Sigmoid colon (tissue), 6 donors: ENCODE measurements at regions not wholly inside any gene's neighbourhood (a gene's known extent, or its start where the extent isn't known, plus 50 kb on each side); places are given as distances from the start of the nearest gene placed in this dataset.

ENCODE experiments used
- DNase-seq: peaks from one replicate; pipeline ENCODE4 v3.0.0-alpha.2; 2019
- H3K27ac ChIP-seq, 4 donors: fragments of 200-600 bp; sonication (generic); one replicate each; pipeline ENCODE4 v1.5.1; 2016 to 2019; ENCODE audit warnings: mild to moderate bottlenecking in 1 of 4
- H3K27me3 ChIP-seq, 3 donors: fragments of 200-600 bp; sonication (generic); one replicate each; pipeline ENCODE4 v1.5.1; 2019; ENCODE audit warnings: mild to moderate bottlenecking in 1 of 3
- H3K36me3 ChIP-seq, 4 donors: fragments of 200-600 bp; sonication (generic); one replicate each; pipeline ENCODE4 v1.5.1; 2016 to 2019
- H3K4me1 ChIP-seq, 4 donors: fragments of 200-600 bp; sonication (generic); one replicate each; pipeline ENCODE4 v1.5.1; 2017 to 2019
- H3K4me3 ChIP-seq, 4 donors: fragments of 200-600 bp; sonication (generic); one replicate each; pipeline ENCODE4 v1.5.1; 2017 to 2019; ENCODE audit warnings: mild to moderate bottlenecking in 2 of 4, moderate library complexity in 1 of 4
- H3K9me3 ChIP-seq, 4 donors: fragments of 200-600 bp in 3 of 4; sonication (generic) in 3 of 4; one replicate each; pipeline versions ENCODE4 v1.5.1 to v1.6.1; 2013 to 2019
- CTCF ChIP-seq, 4 experiments: fragments of 450-650 bp in 3 of 4; fragments of 200-600 bp in 1 of 4; IDR thresholded peaks; one replicate each; pipeline ENCODE4 v1.5.1; 2016 to 2019; ENCODE audit warnings: antibody characterized with exemption in 4 of 4, mild to moderate bottlenecking in 3 of 4, moderate library complexity in 2 of 4
- EP300 ChIP-seq, 4 donors: sonication (generic); formaldehyde crosslinking; IDR thresholded peaks; one replicate each; pipeline ENCODE4 v1.6.1; 2017; ENCODE audit warnings: antibody characterized with exemption in 4 of 4
- POLR2A ChIP-seq, 2 donors: fragments of 450-650 bp; IDR thresholded peaks; one replicate each; pipeline ENCODE4 v1.6.1; 2016; ENCODE audit warnings: antibody characterized with exemption in 2 of 2, mild to moderate bottlenecking in 2 of 2, moderate library complexity in 2 of 2
- POLR2AphosphoS5 ChIP-seq, 4 donors: sonication (generic); formaldehyde crosslinking; IDR thresholded peaks; one replicate each; pipeline ENCODE4 v1.6.1; 2017; ENCODE audit warnings: antibody characterized with exemption in 4 of 4
- WGBS, 2 donors: extraction: QIAGEN DNeasy Blood & Tissue Kit; methylation state at CpG; one replicate each; pipeline ENCODE4 v1.1.7; 2013; 5-methylcytosine and 5-hydroxymethylcytosine counted together
- intact Hi-C: fragments of 100-400 bp; cut with DNase I; formaldehyde crosslinking; loops from one replicate; pipeline ENCODE4 v1.15.1; 2023
- donor health status: healthy with polysubstance abuse.
- donor health status: healthy.

DNA sequence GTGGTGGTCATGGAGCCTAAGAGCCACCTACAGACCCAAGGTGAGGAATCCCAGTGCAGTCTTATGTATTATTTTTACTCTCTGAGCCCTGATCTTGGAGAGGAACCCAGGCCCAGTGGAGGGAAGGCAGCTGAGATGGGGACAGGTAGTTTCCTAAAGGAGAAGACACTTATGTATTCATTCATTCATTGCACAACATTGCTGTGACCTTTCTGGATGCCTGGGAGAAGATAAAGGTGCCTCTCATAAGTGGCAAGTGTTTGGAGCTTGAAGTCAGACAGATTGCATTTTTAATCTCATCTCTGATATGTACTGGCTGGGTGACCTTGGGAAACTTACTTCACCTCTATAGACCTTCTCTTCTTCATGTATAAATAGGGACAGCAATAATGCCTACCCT, 111.1 kb downstream of the CEBPB start:
- Histone ChIP-seq H3K4me1 (peaks cover 0 to 44% (median 37%) of the 10 kb centered on the region in 4 donors), H3K9me3 (no peaks in the 10 kb centered on the region), H3K4me3 (no peak overlapping the region), H3K36me3 (no peaks in the 10 kb centered on the region), H3K27me3 (no peaks in the 10 kb centered on the region), H3K27ac (peak overlapping the region in 1 of 4 donors; percentile 98)
- TF ChIP-seq CTCF (IDR thresholded peaks at IDR 0.05) (no peak), EP300 (IDR thresholded peaks at IDR 0.05) (no peak), POLR2AphosphoS5 (IDR thresholded peaks at IDR 0.05) (no peak), POLR2A (IDR thresholded peaks at IDR 0.05) (no peak)
- intact Hi-C loops = loop anchor here (10.0 kb wide), 1 partner anchor 187 kb away; the partner anchor contains the start of gene UBE2V1
- DNase-seq = no peak

- Histone ChIP-seq H3K27ac (peak overlapping the region; percentile 9 to 98 (median 92)), H3K9me3 (no peaks in the 10 kb centered on the region), H3K4me3 (no peak overlapping the region), H3K4me1 (peaks cover 0 to 51% (median 45%) of the 10 kb centered on the region in 4 donors), H3K36me3 (no peaks in the 10 kb centered on the region), H3K27me3 (no peaks in the 10 kb centered on the region)
- peak; percentile 68 for DNase-seq
- intact Hi-C loops = loop anchor here (10.0 kb wide), 1 partner anchor 188 kb away; the partner anchor contains the start of gene UBE2V1
- WGBS, 2 donors = 59 to 88% methylated on average over 10 of the region's 10 CpGs
- TF ChIP-seq EP300 (IDR thresholded peaks at IDR 0.05) (no peak), POLR2AphosphoS5 (IDR thresholded peaks at IDR 0.05) (no peak), CTCF (IDR thresholded peaks at IDR 0.05) (no peak), POLR2A (IDR thresholded peaks at IDR 0.05) (no peak)
Observed at GRCh38 chr20:50302341-50303057, 111.9 kb downstream of the CEBPB start.

DNA sequence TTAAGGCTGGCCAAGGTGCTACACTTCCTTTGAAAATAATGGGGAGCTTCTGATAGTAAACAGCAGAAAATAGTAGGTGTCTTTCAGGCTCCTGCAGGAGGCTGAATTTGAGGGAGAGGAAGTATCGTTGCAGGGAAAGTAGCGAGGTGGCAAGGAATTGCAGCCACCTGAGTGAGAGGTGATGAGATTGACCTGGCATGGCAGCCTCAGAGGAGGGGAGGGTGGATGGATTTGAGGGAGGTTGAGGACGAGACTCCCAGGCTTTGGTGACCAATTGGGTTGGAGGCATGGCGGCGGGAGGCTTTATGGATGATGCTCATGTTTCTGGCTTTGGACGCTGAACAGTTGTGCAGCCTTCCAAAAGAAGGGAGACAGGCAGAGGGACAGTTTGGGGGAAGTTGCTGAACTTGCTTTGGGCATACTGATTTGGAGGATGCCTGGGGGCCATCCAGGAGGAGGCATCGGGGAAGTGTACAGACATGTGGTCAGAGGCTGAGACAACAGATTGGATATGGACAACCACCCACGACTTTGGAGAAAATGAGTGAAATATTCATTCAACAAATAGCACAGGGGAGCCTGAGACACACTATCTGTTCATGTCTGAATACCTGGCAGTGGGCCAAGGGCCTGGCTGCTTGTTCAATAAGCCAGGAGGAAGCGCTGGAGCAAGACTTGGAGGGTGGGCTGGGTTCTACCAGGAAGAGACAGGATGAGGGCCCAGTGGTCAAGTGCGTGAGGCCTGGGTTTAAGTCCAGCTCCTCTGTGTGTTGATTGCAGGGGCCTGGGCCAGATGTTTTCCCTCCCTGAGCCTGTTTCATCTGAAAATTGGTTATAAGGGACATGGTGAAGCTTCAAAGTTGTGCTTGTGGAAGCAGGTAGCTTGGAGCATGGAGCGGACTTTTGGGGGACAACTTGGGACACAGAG, 113.2 kb downstream of the CEBPB start:
- Histone ChIP-seq H3K27ac (peak overlapping the region; percentile 82 to 98 (median 92)), H3K27me3 (no peaks in the 10 kb centered on the region), H3K4me3 (no peak overlapping the region), H3K9me3 (no peaks in the 10 kb centered on the region), H3K4me1 (peaks cover 4 to 62% (median 57%) of the 10 kb centered on the region in 4 donors), H3K36me3 (no peaks in the 10 kb centered on the region)
- intact Hi-C loops = loop anchor here (10.0 kb wide), 1 partner anchor 189 kb away; the partner anchor contains the start of gene UBE2V1
- 58 to 68% methylated on average over 11 of the region's 11 CpGs for WGBS, 2 donors
- no peak for TF ChIP-seq EP300 (IDR thresholded peaks at IDR 0.05)
- no peak for TF ChIP-seq POLR2AphosphoS5 (IDR thresholded peaks at IDR 0.05)
- TF ChIP-seq CTCF (IDR thresholded peaks at IDR 0.05) = no peak
- no peak for TF ChIP-seq POLR2A (IDR thresholded peaks at IDR 0.05)
- DNase-seq = peak; percentile 96

DNA sequence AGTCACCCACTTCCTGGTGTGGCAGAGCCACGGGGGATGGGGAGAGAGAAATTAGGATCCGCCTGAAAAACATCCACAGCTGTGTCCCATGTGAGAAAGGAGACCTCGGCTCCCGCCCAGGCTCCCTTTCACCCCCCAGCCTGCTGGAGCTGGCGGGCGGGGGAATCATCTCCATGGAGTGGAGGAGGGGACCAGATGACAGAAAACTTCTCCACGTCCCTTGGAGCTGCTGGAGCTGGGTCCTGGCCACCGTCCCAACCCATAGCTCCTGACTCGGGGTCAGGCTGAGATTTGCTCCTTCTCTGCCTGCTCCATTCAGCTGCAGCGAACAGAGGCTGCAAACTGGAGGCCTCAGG, 113.8 kb downstream of the CEBPB start:
- Histone ChIP-seq H3K36me3 (no peaks in the 10 kb centered on the region), H3K27me3 (no peaks in the 10 kb centered on the region), H3K27ac (peak overlapping the region; percentile 82 to 98 (median 92)), H3K9me3 (no peaks in the 10 kb centered on the region), H3K4me3 (no peak overlapping the region), H3K4me1 (peaks cover 4 to 68% (median 63%) of the 10 kb centered on the region in 4 donors)
- peak; percentile 96 for DNase-seq
- 71 to 74% methylated on average over 10 of the region's 10 CpGs for WGBS, 2 donors
- intact Hi-C loops = loop anchor here (10.0 kb wide), 1 partner anchor 190 kb away; the partner anchor contains the start of gene UBE2V1
- TF ChIP-seq POLR2AphosphoS5 (IDR thresholded peaks at IDR 0.05) (peak; percentile 16 to 79 (median 52)), EP300 (IDR thresholded peaks at IDR 0.05) (peak in 1 of 4 donors; percentile 89), CTCF (IDR thresholded peaks at IDR 0.05) (no peak), POLR2A (IDR thresholded peaks at IDR 0.05) (no peak)
